Activated naive CD4-positive, alpha-beta T cell treated with anti-CD3 and anti-CD28 coated beads, Interleukin-2, amount 50 U/mL, for 24 hours (primary cell): ENCODE measurements at regions not wholly inside any gene's neighbourhood (a gene's known extent, or its start where the extent isn't known, plus 50 kb on each side); places are given as distances from the start of the nearest gene placed in this dataset.
"Not testable (repeated sequence)": the region's sequence is repeated elsewhere in the genome, so short reads cannot be mapped to it uniquely, and the experiment has no call there.

ENCODE experiments used
- H3K27ac Mint-ChIP-seq: one replicate; pipeline ENCODE4 v1.8.0; 2021; ENCODE audit warnings: mild to moderate bottlenecking, mixed read lengths
- H3K27me3 Mint-ChIP-seq: one replicate; pipeline ENCODE4 v1.8.0; 2021; ENCODE audit warnings: mixed read lengths
- H3K36me3 Mint-ChIP-seq: one replicate; pipeline ENCODE4 v1.8.0; 2021; ENCODE audit warnings: mixed read lengths
- H3K4me1 Mint-ChIP-seq: one replicate; pipeline ENCODE4 v1.8.0; 2021; ENCODE audit warnings: mixed read lengths
- H3K4me3 Mint-ChIP-seq: one replicate; pipeline ENCODE4 v1.8.0; 2021; ENCODE audit warnings: mild to moderate bottlenecking, mixed read lengths
- H3K9me3 Mint-ChIP-seq: one replicate; pipeline ENCODE4 v1.8.0; 2021; ENCODE audit warnings: mixed read lengths

- Mint-ChIP-seq H3K36me3 (peaks cover 19% of the 10 kb centered on the region), H3K4me3 (peak overlapping the region; percentile 79), H3K27me3 (no peaks in the 10 kb centered on the region), H3K4me1 (peaks cover 79% of the 10 kb centered on the region), H3K9me3 (no peaks in the 10 kb centered on the region), H3K27ac (peak overlapping the region; percentile 99)
Observed at GRCh38 chr7:131057015-131057793, 270.5 kb upstream of the MKLN1 start.

DNA sequence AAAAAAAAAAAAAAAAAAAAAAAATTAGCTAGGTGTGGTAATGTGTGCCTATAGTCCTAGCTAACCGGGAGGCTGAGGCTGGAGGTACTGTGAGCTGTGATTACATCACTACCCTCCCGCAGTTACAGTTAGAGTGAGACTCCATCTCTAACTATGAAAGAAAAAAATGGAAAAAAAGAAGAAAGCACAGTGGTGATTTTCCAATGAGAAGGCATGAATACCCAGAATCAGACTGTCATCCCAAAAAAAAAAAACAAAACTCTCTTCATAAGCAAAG is 269.9 kb upstream of the MKLN1 start:
- peaks cover 79% of the 10 kb centered on the region for H3K4me1 Mint-ChIP-seq
- peaks cover 19% of the 10 kb centered on the region for H3K36me3 Mint-ChIP-seq
- no peaks in the 10 kb centered on the region for H3K27me3 Mint-ChIP-seq
- peak overlapping the region; percentile 79 for H3K4me3 Mint-ChIP-seq
- H3K9me3 Mint-ChIP-seq: no peaks in the 10 kb centered on the region
- H3K27ac Mint-ChIP-seq: peak overlapping the region; percentile 99

GRCh38 chr7:131058561-131059288 is 269.0 kb upstream of the MKLN1 start:
- H3K36me3 Mint-ChIP-seq: peaks cover 22% of the 10 kb centered on the region
- peaks cover 85% of the 10 kb centered on the region for H3K4me1 Mint-ChIP-seq
- not testable (repeated sequence) for H3K4me3 Mint-ChIP-seq, H3K9me3 Mint-ChIP-seq, H3K27me3 Mint-ChIP-seq
- peak overlapping the region; percentile 70 for H3K27ac Mint-ChIP-seq

- Mint-ChIP-seq H3K36me3 (peaks cover 17% of the 10 kb centered on the region), H3K4me1 (peaks cover 85% of the 10 kb centered on the region), H3K27ac (peak overlapping the region; percentile 70)
- H3K4me3 Mint-ChIP-seq, H3K9me3 Mint-ChIP-seq, H3K27me3 Mint-ChIP-seq: not testable (repeated sequence)
Observed at GRCh38 chr7:131059401-131059800, 268.3 kb upstream of the MKLN1 start.

DNA sequence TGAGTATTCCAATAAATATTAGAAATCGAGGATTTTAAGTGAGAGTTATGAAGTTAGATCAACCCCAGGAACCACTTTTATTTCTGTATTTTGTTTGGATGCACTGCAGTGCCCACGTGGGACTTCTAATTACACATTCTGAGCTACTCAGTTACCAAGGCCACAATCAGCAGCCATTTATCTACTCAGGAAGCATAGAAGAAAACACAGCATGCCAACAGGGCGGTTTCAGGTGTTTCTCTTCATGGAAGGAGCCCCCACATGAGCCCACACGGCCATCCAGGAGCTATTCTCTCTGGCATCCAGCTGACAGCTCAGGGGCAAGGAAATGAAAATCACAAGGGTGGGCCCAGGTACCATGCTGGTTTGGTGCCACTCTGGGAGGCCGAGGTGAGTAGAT is 266.5 kb upstream of the MKLN1 start:
- Mint-ChIP-seq H3K27me3 (no peaks in the 10 kb centered on the region), H3K27ac (peak overlapping the region; percentile 87), H3K36me3 (peaks cover 8% of the 10 kb centered on the region), H3K9me3 (no peaks in the 10 kb centered on the region), H3K4me1 (peaks cover 79% of the 10 kb centered on the region), H3K4me3 (peak overlapping the region; percentile 19)

DNA sequence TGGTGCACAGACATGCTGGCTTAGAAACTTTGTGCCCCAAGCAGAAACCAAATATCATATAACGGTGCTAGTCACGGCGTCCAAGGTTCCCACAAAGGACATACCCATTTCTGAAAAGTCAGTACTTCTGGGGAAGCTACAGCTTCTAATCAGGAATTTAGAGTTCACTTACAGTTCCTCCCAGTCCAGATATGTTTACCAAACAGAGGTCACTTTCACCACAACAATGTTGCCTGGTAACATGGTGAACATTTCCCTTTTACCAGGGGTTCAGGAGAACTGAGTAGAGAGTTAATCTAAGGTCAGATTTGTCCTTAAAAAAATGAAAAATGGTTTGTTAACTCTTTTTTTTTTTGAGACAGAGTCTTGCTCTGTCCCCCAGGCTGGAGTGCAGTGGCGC is 265.9 kb upstream of the MKLN1 start:
- Mint-ChIP-seq H3K36me3 (peaks cover 7% of the 10 kb centered on the region), H3K4me1 (peaks cover 79% of the 10 kb centered on the region)

GRCh38 chr7:131066635-131067034 is 261.0 kb upstream of the MKLN1 start:
- Mint-ChIP-seq H3K36me3 (peaks cover 4% of the 10 kb centered on the region), H3K4me1 (peaks cover 77% of the 10 kb centered on the region), H3K4me3 (no peak overlapping the region), H3K27ac (peak overlapping the region; percentile 56), H3K9me3 (no peaks in the 10 kb centered on the region), H3K27me3 (no peaks in the 10 kb centered on the region)

More for the DNA sequence above, 265.9 kb upstream of the MKLN1 start:
- no peak overlapping the region for H3K27ac Mint-ChIP-seq
- H3K27me3 Mint-ChIP-seq: no peaks in the 10 kb centered on the region
- H3K4me3 Mint-ChIP-seq: no peak overlapping the region
- no peaks in the 10 kb centered on the region for H3K9me3 Mint-ChIP-seq

- H3K9me3 Mint-ChIP-seq: no peaks in the 10 kb centered on the region
- peak overlapping the region; percentile 56 for H3K27ac Mint-ChIP-seq
- H3K27me3 Mint-ChIP-seq: no peaks in the 10 kb centered on the region
- H3K36me3 Mint-ChIP-seq: peaks cover 4% of the 10 kb centered on the region
- H3K4me3 Mint-ChIP-seq: no peak overlapping the region
- peaks cover 83% of the 10 kb centered on the region for H3K4me1 Mint-ChIP-seq
Observed at GRCh38 chr7:131067220-131067619, 260.5 kb upstream of the MKLN1 start.

GRCh38 chr7:131068604-131069021 is 259.1 kb upstream of the MKLN1 start:
- Mint-ChIP-seq H3K36me3 (peaks cover 1% of the 10 kb centered on the region), H3K9me3 (no peaks in the 10 kb centered on the region), H3K4me1 (peaks cover 83% of the 10 kb centered on the region), H3K27me3 (no peaks in the 10 kb centered on the region), H3K27ac (peak overlapping the region; percentile 90), H3K4me3 (no peak overlapping the region)

DNA sequence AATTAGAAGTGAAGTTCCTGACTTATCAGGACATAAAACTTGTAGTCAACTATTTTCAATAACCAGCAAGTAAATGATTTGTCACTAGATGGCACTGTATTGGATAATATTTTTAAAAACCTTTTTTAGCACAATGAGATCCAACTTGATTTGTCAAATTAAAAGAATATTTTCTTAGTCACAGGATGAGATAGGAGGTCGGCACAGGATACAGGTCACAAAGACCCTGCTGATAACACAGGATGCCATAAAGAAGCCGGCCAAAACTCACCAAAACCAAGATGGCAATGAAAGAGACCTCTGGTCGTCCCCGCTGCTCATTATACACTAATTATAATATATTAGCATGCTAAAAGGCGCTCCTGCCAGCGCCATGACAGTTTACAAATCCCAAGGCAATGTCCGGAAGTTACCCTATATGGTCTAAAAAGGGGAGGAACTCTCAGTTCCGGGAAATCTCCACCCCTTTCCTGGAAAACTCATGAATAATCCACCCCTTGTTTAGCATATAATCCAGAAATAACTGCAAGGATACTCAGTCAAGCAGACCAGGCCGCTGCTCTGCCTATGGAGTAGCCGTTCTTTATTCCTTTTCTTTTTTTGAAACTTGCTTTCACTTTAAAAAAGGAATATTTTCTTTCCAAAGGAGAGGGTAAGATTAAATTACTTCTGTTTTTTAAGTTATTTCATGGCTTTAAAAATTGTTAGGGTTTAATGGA is 255.7 kb upstream of the MKLN1 start:
- Mint-ChIP-seq H3K27me3 (no peaks in the 10 kb centered on the region), H3K36me3 (peaks cover 15% of the 10 kb centered on the region), H3K4me1 (peaks cover 90% of the 10 kb centered on the region), H3K27ac (peak overlapping the region; percentile 46), H3K4me3 (no peak overlapping the region), H3K9me3 (no peaks in the 10 kb centered on the region)

- H3K4me1 Mint-ChIP-seq: peaks cover 85% of the 10 kb centered on the region
- H3K4me3 Mint-ChIP-seq: peak overlapping the region; percentile 26
- peak overlapping the region; percentile 82 for H3K27ac Mint-ChIP-seq
- H3K9me3 Mint-ChIP-seq: no peaks in the 10 kb centered on the region
- H3K36me3 Mint-ChIP-seq: peaks cover 15% of the 10 kb centered on the region
- H3K27me3 Mint-ChIP-seq: no peaks in the 10 kb centered on the region
Observed at GRCh38 chr7:131072505-131073091, 255.1 kb upstream of the MKLN1 start.

DNA sequence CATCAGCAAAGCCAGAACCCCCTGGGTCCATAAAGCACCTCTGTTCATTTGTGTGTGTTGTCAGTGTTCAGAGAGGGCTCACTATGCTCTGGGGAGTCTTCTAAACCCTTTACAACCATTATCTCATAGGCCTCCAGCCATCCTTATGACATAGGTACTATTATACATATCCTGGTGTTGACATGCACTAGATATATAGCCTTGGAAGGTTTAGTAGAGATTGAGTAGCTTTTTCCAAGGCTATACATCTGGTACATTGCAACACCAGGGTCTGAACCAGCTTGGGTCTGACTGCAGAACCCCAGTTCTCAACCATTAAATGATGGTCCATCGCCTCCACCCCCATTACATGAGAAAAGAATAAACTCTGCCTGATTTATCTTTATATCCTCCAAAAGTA is 253.6 kb upstream of the MKLN1 start:
- Mint-ChIP-seq H3K4me3 (no peak overlapping the region), H3K27me3 (no peaks in the 10 kb centered on the region), H3K27ac (peak overlapping the region; percentile 88), H3K36me3 (peaks cover 15% of the 10 kb centered on the region), H3K9me3 (no peaks in the 10 kb centered on the region), H3K4me1 (peaks cover 71% of the 10 kb centered on the region)

- peaks cover 13% of the 10 kb centered on the region for H3K36me3 Mint-ChIP-seq
- H3K27ac Mint-ChIP-seq: peak overlapping the region; percentile 88
- H3K4me1 Mint-ChIP-seq: peaks cover 65% of the 10 kb centered on the region
Observed at GRCh38 chr7:131074585-131074984, 253.1 kb upstream of the MKLN1 start.

DNA sequence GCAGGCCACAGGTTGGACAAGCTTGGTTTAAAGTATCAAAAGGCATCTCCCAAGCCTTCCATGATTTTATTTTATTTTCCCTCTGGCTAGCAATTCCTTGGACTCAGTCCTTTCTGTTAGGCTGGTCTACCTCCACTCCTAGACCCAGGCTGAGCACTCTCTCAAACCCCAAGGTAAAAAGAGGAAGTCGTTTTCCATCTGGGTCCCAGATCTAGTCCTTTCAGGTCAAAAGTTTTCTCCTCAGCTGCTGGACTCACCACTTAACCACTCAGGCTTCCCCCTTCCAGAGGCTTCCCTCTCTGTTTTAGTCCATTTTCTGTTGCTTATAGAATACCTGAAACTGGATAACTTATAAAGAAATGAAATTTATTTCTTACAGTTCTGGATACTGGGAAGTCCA is 252.3 kb upstream of the MKLN1 start:
- Mint-ChIP-seq H3K27ac (peak overlapping the region; percentile 88), H3K4me1 (peaks cover 62% of the 10 kb centered on the region)

More at GRCh38 chr7:131074585-131074984, 253.1 kb upstream of the MKLN1 start:
- Mint-ChIP-seq H3K9me3 (no peaks in the 10 kb centered on the region), H3K27me3 (no peaks in the 10 kb centered on the region), H3K4me3 (no peak overlapping the region)

DNA sequence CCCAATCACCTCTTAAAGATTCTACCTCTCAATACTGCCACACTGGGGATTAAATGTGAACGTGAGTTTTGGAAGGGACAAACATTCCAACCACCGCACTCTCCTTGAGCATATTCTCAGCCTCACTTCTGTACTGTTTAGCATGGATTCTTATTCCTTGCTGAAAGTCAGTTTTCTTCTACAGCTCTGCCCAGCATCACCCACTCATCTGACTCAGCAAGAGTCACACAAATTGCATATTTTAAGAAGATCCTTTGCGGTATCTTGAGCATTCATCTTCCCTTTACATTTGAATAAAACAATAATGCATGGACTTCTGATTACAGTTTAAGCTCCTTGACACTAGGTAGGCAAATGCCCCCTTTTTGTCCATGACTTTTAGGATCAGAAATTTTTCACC is 251.6 kb upstream of the MKLN1 start:
- peak overlapping the region; percentile 85 for H3K27ac Mint-ChIP-seq
- no peaks in the 10 kb centered on the region for H3K9me3 Mint-ChIP-seq
- peak overlapping the region; percentile 23 for H3K4me3 Mint-ChIP-seq
- peaks cover 59% of the 10 kb centered on the region for H3K4me1 Mint-ChIP-seq
- peaks cover 13% of the 10 kb centered on the region for H3K36me3 Mint-ChIP-seq
- H3K27me3 Mint-ChIP-seq: no peaks in the 10 kb centered on the region

More for the DNA sequence above, 252.3 kb upstream of the MKLN1 start:
- Mint-ChIP-seq H3K36me3 (peaks cover 13% of the 10 kb centered on the region), H3K27me3 (no peaks in the 10 kb centered on the region), H3K9me3 (no peaks in the 10 kb centered on the region), H3K4me3 (no peak overlapping the region)
